ENCODE measurements at regions not wholly inside any gene's neighbourhood (a gene's known extent, or its start where the extent isn't known, plus 50 kb on each side); places are given as distances from the start of the nearest gene placed in this dataset.

GRCh38 chr12:98351089-98351488 is 164.3 kb upstream of the TMPO start:
- no peak for TF ChIP-seq POLR2A (IDR thresholded peaks at IDR 0.05)
- TF ChIP-seq CTCF (IDR thresholded peaks at IDR 0.05): no peak
- no peak for TF ChIP-seq EP300 (IDR thresholded peaks at IDR 0.05)

All from tibial nerve (tissue), 4 donors.